SK-N-SH (cell line): ENCODE measurements at regions not wholly inside any gene's neighbourhood (a gene's known extent, or its start where the extent isn't known, plus 50 kb on each side); places are given as distances from the start of the nearest gene placed in this dataset.

Source experiments
- CTCF ChIA-PET: fragments of 300-600, 350-600 bp; formaldehyde crosslinking; extraction: SDS; loops from one replicate; lab custom pipeline; 2021; lab: Yijun Ruan, JAX
- POLR2A ChIA-PET: fragments of 350-600 bp; sonication (Branson Sonifier 250); formaldehyde crosslinking; extraction: SDS; loops from one replicate; lab custom pipeline; 2020; ENCODE audit warnings: antibody characterized with exemption, inconsistent platforms; lab: Yijun Ruan, JAX
- DNase-seq: peaks from one replicate; pipeline ENCODE4 v3.0.0; 2012
- H2AFZ ChIP-seq: fragments of 200-600 bp; sonication (generic); 2 replicates; pipeline ENCODE4 v1.8.1; 2016; ENCODE audit warnings: antibody characterized with exemption, mild to moderate bottlenecking, low read depth
- H3F3A ChIP-seq: fragments of 200-600 bp; sonication (generic); replicated peaks from 2 replicates; pipeline ENCODE3; 2016; ENCODE audit warnings: antibody characterized with exemption, mild to moderate bottlenecking; ENCODE audit not compliant: insufficient read depth
- H3K27ac ChIP-seq, 2 experiments: fragments of 200-500 bp in 1 of 2; fragments of 200-600 bp in 1 of 2; sonication (Bioruptor generic) in 1 of 2; sonication (generic), shearing (Covaris generic) in 1 of 2; 2 replicates each; pipeline versions ENCODE4 v1.5.1 to v1.6.1; 2014 to 2016; ENCODE audit warnings: low read depth in 2 of 2, inconsistent platforms in 1 of 2, low read length in 1 of 2, mild to moderate bottlenecking in 1 of 2, mixed read lengths in 1 of 2
- H3K27me3 ChIP-seq: fragments of 200-600 bp; sonication (generic), shearing (Covaris generic); 2 replicates; pipeline ENCODE4 v1.6.1; 2016; ENCODE audit warnings: mixed run types; ENCODE audit not compliant: insufficient read depth
- H3K36me3 ChIP-seq, 2 experiments: fragments of 200-500 bp in 1 of 2; fragments of 200-600 bp in 1 of 2; sonication (Bioruptor generic) in 1 of 2; sonication (generic) in 1 of 2; replicated peaks in 1 of 2; 2 replicates each; pipeline versions ENCODE3 to v1.5.1; 2014 to 2016; ENCODE audit warnings: low read length in 1 of 2, mild to moderate bottlenecking in 1 of 2; ENCODE audit not compliant: insufficient read depth in 2 of 2, control insufficient read depth in 1 of 2
- H3K4me1 ChIP-seq, 2 experiments: fragments of 200-500 bp in 1 of 2; fragments of 200-600 bp in 1 of 2; sonication (Bioruptor generic) in 1 of 2; sonication (generic), shearing (Covaris generic) in 1 of 2; 2 replicates each; pipeline versions ENCODE4 v1.5.1 to v1.6.1; 2014 to 2016; ENCODE audit warnings: low read depth in 1 of 2, low read length in 1 of 2, mixed run types in 1 of 2; ENCODE audit not compliant: insufficient read depth in 2 of 2, control insufficient read depth in 1 of 2
- H3K4me2 ChIP-seq: fragments of 200-600 bp; sonication (generic), shearing (Covaris generic); 2 replicates; pipeline ENCODE4 v1.6.1; 2017; ENCODE audit warnings: mixed run types
- H3K4me3 ChIP-seq, 2 experiments: fragments of 200-500 bp in 1 of 2; fragments of 200-600 bp in 1 of 2; sonication (Bioruptor generic) in 1 of 2; sonication (generic), shearing (Covaris generic) in 1 of 2; 2 replicates each; pipeline versions ENCODE4 v1.5.1 to v1.8.1; 2014 to 2016; ENCODE audit warnings: low read depth in 2 of 2, inconsistent platforms in 1 of 2, low read length in 1 of 2, mild to moderate bottlenecking in 1 of 2, mixed read lengths in 1 of 2, moderate library complexity in 1 of 2
- H3K79me2 ChIP-seq: fragments of 200-600 bp; sonication (generic); 2 replicates; pipeline ENCODE4 v1.8.1; 2017; ENCODE audit warnings: mild to moderate bottlenecking; ENCODE audit not compliant: insufficient read depth
- H3K9ac ChIP-seq: fragments of 200-600 bp; sonication (generic); 2 replicates; pipeline ENCODE4 v1.6.1; 2017; ENCODE audit warnings: mixed run types
- H3K9me2 ChIP-seq: fragments of 200-600 bp; sonication (generic); 2 replicates; pipeline ENCODE4 v1.6.1; 2017; ENCODE audit warnings: mixed run types
- H3K9me3 ChIP-seq: fragments of 200-600 bp; sonication (generic); 2 replicates; pipeline ENCODE4 v1.6.1; 2017; ENCODE audit warnings: mixed run types, mild to moderate bottlenecking, moderate library complexity
- H4K20me1 ChIP-seq: fragments of 200-600 bp; sonication (generic); 2 replicates; pipeline ENCODE4 v1.6.1; 2017; ENCODE audit warnings: mild to moderate bottlenecking, mixed run types; ENCODE audit not compliant: insufficient read depth
- CTCF ChIP-seq: fragments of 200-600 bp; sonication (generic); IDR thresholded peaks from 2 replicates; pipeline ENCODE4 v1.6.1; 2017; ENCODE audit warnings: antibody characterized with exemption, mild to moderate bottlenecking, moderate library complexity
- ELF1 ChIP-seq: IDR thresholded peaks from 2 replicates; pipeline ENCODE4 v1.4.0; 2012
- FOXJ3 ChIP-seq: sonication (generic); formaldehyde crosslinking; IDR thresholded peaks from 2 replicates; pipeline ENCODE4 v1.5.1; 2020; ENCODE audit warnings: mild to moderate bottlenecking, missing genetic modification reagents
- IRF3 ChIP-seq: fragments of 150-350 bp; IDR thresholded peaks from 2 replicates; pipeline ENCODE4 v1.6.1; 2016; ENCODE audit warnings: mild to moderate bottlenecking, low read depth, low read length
- MAX ChIP-seq: IDR thresholded peaks from 2 replicates; pipeline ENCODE4 v1.4.0; 2012; ENCODE audit warnings: low read depth
- MEF2A ChIP-seq: IDR thresholded peaks from 2 replicates; pipeline ENCODE4 v1.4.0; 2012; ENCODE audit warnings: low read depth, borderline replicate concordance
- NFIC ChIP-seq: IDR thresholded peaks from 2 replicates; pipeline ENCODE4 v1.4.0; 2012; ENCODE audit warnings: borderline replicate concordance
- PBX3 ChIP-seq: IDR thresholded peaks from 2 replicates; pipeline ENCODE4; 2012
- RCOR1 ChIP-seq: fragments of 150-350 bp; IDR thresholded peaks from 2 replicates; pipeline ENCODE4 v1.6.1; 2017; ENCODE audit warnings: antibody characterized with exemption, low read length
- TCF12 ChIP-seq: IDR thresholded peaks from 2 replicates; pipeline ENCODE4 v1.4.0; 2012
- TEAD4 ChIP-seq: IDR thresholded peaks from 2 replicates; pipeline ENCODE4 v1.4.0; 2012; ENCODE audit warnings: mild to moderate bottlenecking, borderline replicate concordance; ENCODE audit not compliant: insufficient read depth
- WGBS: methylation state at CpG from one replicate; pipeline ENCODE4 v1.1.6; 2017; ENCODE audit warnings: low lambda C conversion rate; 5-methylcytosine and 5-hydroxymethylcytosine counted together

GRCh38 chr22:48505891-48506290, 1321.8 kb downstream of the BRD1 start:
- Histone ChIP-seq H3K4me3 (no peak overlapping the region), H2AFZ (no peak overlapping the region), H3K9me3 (no peaks in the 10 kb centered on the region), H3K4me1 (no peaks in the 10 kb centered on the region), H3K9ac (no peak overlapping the region), H3K27ac (no peak overlapping the region), H3K27me3 (peaks cover 15% of the 10 kb centered on the region; the same call in 1 of the 2 replicates), H3K79me2 (no peaks in the 10 kb centered on the region), H4K20me1 (no peaks in the 10 kb centered on the region), H3F3A (no peaks in the 10 kb centered on the region), H3K36me3 (no peaks in the 10 kb centered on the region), H3K9me2 (no peaks in the 10 kb centered on the region), H3K4me2 (no peak overlapping the region)
- no peak for DNase-seq
- WGBS: 0% methylated on average over 2 of the region's 8 CpGs
- no peak for TF ChIP-seq TCF12
- no peak for TF ChIP-seq MEF2A
- no peak for TF ChIP-seq CTCF
- no peak for TF ChIP-seq ELF1
- no peak for TF ChIP-seq RCOR1
- no peak for TF ChIP-seq IRF3
- TF ChIP-seq TEAD4: no peak
- TF ChIP-seq NFIC: no peak
- TF ChIP-seq MAX: no peak
- ChIA-PET POLR2A (no interaction called here), CTCF (no interaction called here)

- Histone ChIP-seq H3K36me3 (no peaks in the 10 kb centered on the region), H2AFZ (no peak overlapping the region), H3K4me3 (no peak overlapping the region), H3K9me2 (no peaks in the 10 kb centered on the region), H3K4me1 (no peaks in the 10 kb centered on the region), H4K20me1 (no peaks in the 10 kb centered on the region), H3F3A (no peaks in the 10 kb centered on the region), H3K79me2 (no peaks in the 10 kb centered on the region), H3K4me2 (no peak overlapping the region), H3K9ac (no peak overlapping the region), H3K27me3 (peaks cover 15% of the 10 kb centered on the region; the same call in 1 of the 2 replicates), H3K27ac (no peak overlapping the region), H3K9me3 (no peaks in the 10 kb centered on the region)
- no peak for DNase-seq
- ChIA-PET POLR2A (no interaction called here), CTCF (interaction anchor here (1.1 kb wide), 1 partner anchor 14 kb away, joined by 3 read pairs; no protein-coding TSS in a partner anchor)
- 6% methylated on average over 3 of the region's 7 CpGs for WGBS
- TF ChIP-seq FOXJ3 (CRISPR knock-in tag) (no peak), PBX3 (no peak)
Measured at GRCh38 chr22:48504519-48505140, 1323.0 kb downstream of the BRD1 start.
